Lower leg skin (tissue), 3 donors: ENCODE measurements at regions not wholly inside any gene's neighbourhood (a gene's known extent, or its start where the extent isn't known, plus 50 kb on each side); places are given as distances from the start of the nearest gene placed in this dataset.

ENCODE experiments used
- CTCF ChIP-seq, 3 donors: fragments of 450-650 bp; IDR thresholded peaks; one replicate each; pipeline ENCODE4 v1.5.1; 2016; ENCODE audit warnings: antibody characterized with exemption in 3 of 3, mild to moderate bottlenecking in 3 of 3, moderate library complexity in 2 of 3
- POLR2A ChIP-seq, 2 donors: fragments of 450-650 bp; IDR thresholded peaks; one replicate each; pipeline ENCODE4 v1.6.1; 2016 to 2017; ENCODE audit warnings: antibody characterized with exemption in 2 of 2, mild to moderate bottlenecking in 1 of 2, moderate library complexity in 1 of 2

- TF ChIP-seq CTCF (IDR thresholded peaks at IDR 0.05) (no peak), POLR2A (IDR thresholded peaks at IDR 0.05) (no peak)
Observed at GRCh38 chr11:37947821-37948220, 1349.8 kb upstream of the RAG2 start.
